ENCODE measurements at regions not wholly inside any gene's neighbourhood (a gene's known extent, or its start where the extent isn't known, plus 50 kb on each side); places are given as distances from the start of the nearest gene placed in this dataset.

DNA sequence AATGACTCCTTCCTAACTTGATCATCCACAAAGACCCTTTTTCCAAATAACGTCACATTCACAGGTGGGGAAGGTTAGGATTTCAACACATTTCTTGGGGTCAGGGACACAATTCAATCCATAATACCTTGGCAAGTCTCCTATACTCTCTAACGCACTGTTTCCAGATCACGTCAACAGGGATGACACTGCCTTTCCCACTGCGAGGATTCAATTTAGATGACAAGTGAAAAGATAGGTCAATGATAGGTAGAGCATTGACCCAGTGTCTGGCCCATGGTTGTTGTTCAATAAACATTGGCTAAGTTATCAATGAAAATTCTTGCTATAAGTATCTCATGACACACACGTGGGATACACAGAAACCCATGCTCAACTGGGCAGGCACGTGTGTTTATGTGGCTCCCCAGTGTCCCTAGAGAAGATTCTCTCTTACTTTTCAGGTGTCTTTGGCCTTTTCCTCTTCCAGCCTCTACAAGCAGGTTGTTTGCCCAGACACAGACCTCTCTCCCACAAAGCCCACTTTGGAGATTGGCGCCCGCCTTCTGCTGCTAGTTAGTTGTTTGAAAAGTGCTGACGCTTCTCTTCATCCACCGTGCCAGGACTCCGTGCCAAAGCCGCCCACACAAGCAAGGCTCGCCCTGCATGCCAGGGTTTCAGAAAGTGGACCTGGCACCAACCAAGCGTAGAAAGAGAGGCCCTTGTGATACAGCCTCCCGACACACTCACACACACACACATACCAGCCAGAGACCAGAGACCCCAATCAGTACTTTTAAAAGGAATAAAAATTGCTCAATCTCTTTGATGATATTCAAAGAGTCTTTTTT is 594.5 kb downstream of the BNC2 start:
- no peaks in the 10 kb centered on the region for H3K27me3 Mint-ChIP-seq (ENCODE audit: low read depth)
- H3K4me3 Mint-ChIP-seq = no peak overlapping the region
- TF ChIP-seq, protein P1, sequence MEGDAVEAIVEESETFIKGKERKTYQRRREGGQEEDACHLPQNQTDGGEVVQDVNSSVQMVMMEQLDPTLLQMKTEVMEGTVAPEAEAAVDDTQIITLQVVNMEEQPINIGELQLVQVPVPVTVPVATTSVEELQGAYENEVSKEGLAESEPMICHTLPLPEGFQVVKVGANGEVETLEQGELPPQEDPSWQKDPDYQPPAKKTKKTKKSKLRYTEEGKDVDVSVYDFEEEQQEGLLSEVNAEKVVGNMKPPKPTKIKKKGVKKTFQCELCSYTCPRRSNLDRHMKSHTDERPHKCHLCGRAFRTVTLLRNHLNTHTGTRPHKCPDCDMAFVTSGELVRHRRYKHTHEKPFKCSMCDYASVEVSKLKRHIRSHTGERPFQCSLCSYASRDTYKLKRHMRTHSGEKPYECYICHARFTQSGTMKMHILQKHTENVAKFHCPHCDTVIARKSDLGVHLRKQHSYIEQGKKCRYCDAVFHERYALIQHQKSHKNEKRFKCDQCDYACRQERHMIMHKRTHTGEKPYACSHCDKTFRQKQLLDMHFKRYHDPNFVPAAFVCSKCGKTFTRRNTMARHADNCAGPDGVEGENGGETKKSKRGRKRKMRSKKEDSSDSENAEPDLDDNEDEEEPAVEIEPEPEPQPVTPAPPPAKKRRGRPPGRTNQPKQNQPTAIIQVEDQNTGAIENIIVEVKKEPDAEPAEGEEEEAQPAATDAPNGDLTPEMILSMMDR (IDR thresholded peaks at IDR 0.05; ENCODE audit: unreplicated experiment) = no peak
- no peak overlapping the region for H3K27ac Mint-ChIP-seq
- H3K9me3 Mint-ChIP-seq = peaks cover 7% of the 10 kb centered on the region
- peaks cover 15% of the 10 kb centered on the region for H3K4me1 Mint-ChIP-seq
- no peak for DNase-seq (ENCODE audit: low spot score in 2 of 2, unreplicated experiment in 2 of 2)
- H3K36me3 Mint-ChIP-seq = no peaks in the 10 kb centered on the region

DNA sequence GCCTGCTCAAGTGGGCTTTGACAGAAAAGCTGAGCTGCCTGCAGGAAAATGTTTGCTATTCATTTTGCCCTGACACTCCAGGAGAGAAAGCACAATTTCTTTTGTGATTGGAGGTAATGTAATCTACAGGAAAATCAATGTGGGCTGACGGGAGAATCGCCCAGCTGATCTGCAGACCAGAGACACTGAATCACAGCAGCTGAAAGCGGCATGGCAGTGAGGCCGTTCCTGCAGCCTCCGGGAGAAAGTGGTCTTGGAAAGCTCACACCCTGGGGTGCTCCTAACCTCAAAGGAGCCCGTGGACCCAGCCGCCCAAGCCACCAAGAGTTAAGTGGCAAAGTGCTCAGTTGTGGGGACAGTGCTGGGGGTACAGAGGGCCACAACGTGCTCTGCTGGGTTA is 593.6 kb downstream of the BNC2 start:
- no peaks in the 10 kb centered on the region for H3K27me3 Mint-ChIP-seq (ENCODE audit: low read depth)
- H3K9me3 Mint-ChIP-seq = peaks cover 7% of the 10 kb centered on the region
- TF ChIP-seq, protein P1 (IDR thresholded peaks at IDR 0.05; ENCODE audit: unreplicated experiment) = no peak
- H3K27ac Mint-ChIP-seq = no peak overlapping the region
- no peak overlapping the region for H3K4me3 Mint-ChIP-seq
- H3K4me1 Mint-ChIP-seq = peaks cover 21% of the 10 kb centered on the region
- DNase-seq (ENCODE audit: low spot score in 2 of 2, unreplicated experiment in 2 of 2) = no peak
- H3K36me3 Mint-ChIP-seq = no peaks in the 10 kb centered on the region

DNA sequence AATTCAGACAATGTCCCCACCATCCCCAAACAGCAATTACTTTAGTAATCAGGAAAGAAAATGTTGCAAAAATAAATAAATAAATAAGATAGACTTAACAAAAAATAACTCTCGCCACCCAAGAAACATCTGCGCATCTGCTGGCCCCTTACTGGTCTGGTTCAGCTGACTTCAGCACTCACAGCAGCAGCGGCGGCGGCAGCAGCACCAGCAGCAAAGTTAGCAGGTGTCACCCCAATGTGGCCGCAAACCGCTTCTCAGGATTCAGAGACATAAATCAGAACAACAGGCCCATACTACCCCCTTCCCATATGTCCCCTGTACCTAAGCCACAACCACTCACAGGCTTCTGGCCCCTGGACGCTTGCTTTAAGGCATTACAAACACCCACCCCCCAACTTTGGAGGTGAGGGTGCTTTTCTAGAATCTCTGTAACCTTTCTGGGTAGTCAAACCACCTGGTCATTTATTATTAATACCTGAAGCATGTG is 593.0 kb downstream of the BNC2 start:
- no peak overlapping the region for H3K4me3 Mint-ChIP-seq
- H3K36me3 Mint-ChIP-seq = no peaks in the 10 kb centered on the region
- H3K27me3 Mint-ChIP-seq (ENCODE audit: low read depth) = no peaks in the 10 kb centered on the region
- no peak for DNase-seq (ENCODE audit: low spot score in 2 of 2, unreplicated experiment in 2 of 2)
- TF ChIP-seq, protein P1 (IDR thresholded peaks at IDR 0.05; ENCODE audit: unreplicated experiment) = no peak
- H3K9me3 Mint-ChIP-seq = peaks cover 7% of the 10 kb centered on the region
- H3K27ac Mint-ChIP-seq = no peak overlapping the region
- H3K4me1 Mint-ChIP-seq = peaks cover 28% of the 10 kb centered on the region

DNA sequence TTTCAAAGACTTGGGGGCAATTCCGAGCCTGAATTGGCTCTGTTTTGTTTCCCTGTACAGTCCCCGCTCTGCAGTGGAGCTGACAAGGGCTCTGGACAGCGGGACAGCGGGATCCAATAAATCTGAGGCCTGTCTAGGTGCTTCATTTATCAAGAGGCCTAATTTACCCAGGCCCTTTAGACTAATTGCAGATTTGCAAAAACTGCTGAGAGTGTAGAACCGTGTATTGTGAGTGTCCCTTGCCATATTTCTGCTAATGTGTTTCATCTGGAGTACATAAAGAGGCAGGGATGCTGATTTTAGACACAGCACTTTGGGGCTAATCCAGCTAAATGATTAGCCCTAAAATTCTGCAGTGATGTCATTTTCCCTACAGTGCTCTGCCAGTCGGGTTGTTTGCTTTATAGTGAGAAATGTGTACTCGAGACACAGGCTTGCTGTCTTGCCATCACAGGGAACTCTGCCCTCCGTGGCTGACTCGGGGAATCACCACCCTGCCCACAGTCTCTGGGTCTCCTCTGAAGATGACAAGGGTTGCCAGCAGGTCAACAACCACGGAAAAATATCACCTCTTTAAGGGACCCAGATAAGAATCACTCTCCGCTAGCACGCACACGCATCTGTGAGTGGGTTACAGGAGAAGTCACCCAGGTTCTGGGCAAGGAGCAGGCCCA is 592.0 kb downstream of the BNC2 start:
- H3K4me1 Mint-ChIP-seq = peaks cover 31% of the 10 kb centered on the region
- no peaks in the 10 kb centered on the region for H3K36me3 Mint-ChIP-seq
- DNase-seq (ENCODE audit: low spot score in 2 of 2, unreplicated experiment in 2 of 2) = no peak
- no peaks in the 10 kb centered on the region for H3K27me3 Mint-ChIP-seq (ENCODE audit: low read depth)
- peaks cover 7% of the 10 kb centered on the region for H3K9me3 Mint-ChIP-seq
- TF ChIP-seq, protein P1 (IDR thresholded peaks at IDR 0.05; ENCODE audit: unreplicated experiment) = no peak
- no peak overlapping the region for H3K27ac Mint-ChIP-seq
- no peak overlapping the region for H3K4me3 Mint-ChIP-seq

DNA sequence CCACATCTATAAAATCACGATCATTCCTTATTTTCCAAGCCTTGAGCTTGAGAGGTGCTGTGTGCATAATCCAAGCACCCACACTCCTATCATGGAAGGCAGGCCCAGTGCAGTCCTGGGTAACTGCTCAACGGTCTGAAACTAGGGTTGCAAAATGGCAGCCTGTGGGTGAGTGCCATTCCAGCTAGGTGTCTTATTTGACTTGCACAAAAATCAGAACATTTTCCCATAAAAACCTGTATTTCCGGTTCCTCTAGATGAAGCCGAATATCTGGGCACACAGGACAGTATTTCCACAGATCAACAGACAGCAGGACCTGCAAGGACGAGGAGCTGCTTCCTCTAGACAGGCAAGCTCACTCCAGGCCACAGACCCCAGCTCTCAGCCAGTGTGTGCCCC is 588.8 kb downstream of the BNC2 start:
- Mint-ChIP-seq H3K36me3 (peaks cover 4% of the 10 kb centered on the region), H3K27me3 (ENCODE audit: low read depth) (no peaks in the 10 kb centered on the region), H3K9me3 (peaks cover 5% of the 10 kb centered on the region), H3K4me1 (peaks cover 31% of the 10 kb centered on the region), H3K4me3 (no peak overlapping the region), H3K27ac (peak overlapping the region; percentile 45)
- no peak for DNase-seq (ENCODE audit: low spot score in 2 of 2, unreplicated experiment in 2 of 2)
- TF ChIP-seq, protein P1 (IDR thresholded peaks at IDR 0.05; ENCODE audit: unreplicated experiment) = no peak

All from mesothelial cell of epicardium (in vitro differentiated cells).